NCI-H510A treated with DMSO at 0.1 percent for 48 hours (cell line): ENCODE measurements at regions not wholly inside any gene's neighbourhood (a gene's known extent, or its start where the extent isn't known, plus 50 kb on each side); places are given as distances from the start of the nearest gene placed in this dataset.

Source experiments
- DNase-seq: peaks from one replicate; lab custom pipeline; 2025; lab: John Stamatoyannopoulos, UW

- no peak for DNase-seq
These were observed 102.0 kb upstream of the USP38 start for GRCh38 chr4:143082701-143083100.

- DNase-seq, result no peak
These were observed 100.8 kb upstream of the USP38 start for GRCh38 chr4:143083756-143084472.

- DNase-seq, result no peak
These were observed 100.2 kb upstream of the USP38 start for GRCh38 chr4:143084566-143084965.

GRCh38 chr4:143085224-143085623 is 99.5 kb upstream of the USP38 start:
- DNase-seq, result no peak

- DNase-seq, result no peak
These were observed 99.1 kb upstream of the USP38 start for GRCh38 chr4:143085659-143086058.

GRCh38 chr4:143089291-143089690 is 95.4 kb upstream of the USP38 start:
- no peak for DNase-seq

GRCh38 chr4:143089847-143090246 is 94.9 kb upstream of the USP38 start:
- DNase-seq, result no peak

GRCh38 chr4:143091862-143092261 is 92.9 kb upstream of the USP38 start:
- DNase-seq, result no peak

- DNase-seq, result no peak
These were observed 89.3 kb upstream of the USP38 start for GRCh38 chr4:143095447-143095846.

- DNase-seq, result no peak
These were observed 87.0 kb upstream of the USP38 start for GRCh38 chr4:143097751-143098150.

GRCh38 chr4:143099693-143100092 is 85.0 kb upstream of the USP38 start:
- DNase-seq, result no peak

GRCh38 chr4:143109376-143109775 is 75.3 kb upstream of the USP38 start:
- no peak for DNase-seq

GRCh38 chr4:143118663-143119062 is 66.1 kb upstream of the USP38 start:
- no peak for DNase-seq

- DNase-seq, result no peak
These were observed 57.1 kb upstream of the USP38 start for GRCh38 chr4:143127621-143128020.

- DNase-seq, result no peak
These were observed 50.7 kb upstream of the USP38 start for GRCh38 chr4:143133977-143134376.
